ENCODE measurements at regions not wholly inside any gene's neighbourhood (a gene's known extent, or its start where the extent isn't known, plus 50 kb on each side); places are given as distances from the start of the nearest gene placed in this dataset.

- TF ChIP-seq POLR2A (IDR thresholded peaks at IDR 0.05; ENCODE audit: low read length) (no peak), GATA1 (IDR thresholded peaks at IDR 0.05; ENCODE audit: low read depth, low read length) (no peak)
Observed at GRCh38 chr10:94200146-94200837, 162.4 kb downstream of the NOC3L start.

Data from erythroblast (primary cell).